ENCODE measurements at regions not wholly inside any gene's neighbourhood (a gene's known extent, or its start where the extent isn't known, plus 50 kb on each side); places are given as distances from the start of the nearest gene placed in this dataset.

DNA sequence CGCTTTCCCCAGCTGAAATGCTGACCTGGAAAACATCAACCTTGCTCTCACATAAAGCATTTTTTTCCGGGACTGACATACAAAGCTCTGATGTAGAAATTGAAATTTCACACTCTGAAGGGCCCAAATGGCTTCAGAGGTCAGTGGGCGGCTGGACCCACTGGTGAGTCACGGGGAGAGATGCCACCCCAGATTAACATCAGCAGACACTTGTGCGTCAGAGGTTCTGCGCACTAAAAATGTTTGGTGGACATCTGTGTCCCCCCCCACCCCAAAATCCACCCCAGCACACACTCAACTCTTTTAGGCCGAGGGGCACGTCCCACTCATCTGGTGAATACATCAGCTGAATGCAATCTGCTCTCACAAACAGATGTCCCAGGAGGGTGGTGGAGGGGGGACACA lies 208.9 kb downstream of the ASB1 start:
- Mint-ChIP-seq H3K27me3 (peaks cover 8% of the 10 kb centered on the region), H3K36me3 (ENCODE audit: low read depth) (no peaks in the 10 kb centered on the region), H3K27ac (no peak overlapping the region), H3K4me3 (no peak overlapping the region), H3K4me1 (no peaks in the 10 kb centered on the region), H3K9me3 (no peaks in the 10 kb centered on the region)
- ATAC-seq (replicated peaks) = no peak

DNA sequence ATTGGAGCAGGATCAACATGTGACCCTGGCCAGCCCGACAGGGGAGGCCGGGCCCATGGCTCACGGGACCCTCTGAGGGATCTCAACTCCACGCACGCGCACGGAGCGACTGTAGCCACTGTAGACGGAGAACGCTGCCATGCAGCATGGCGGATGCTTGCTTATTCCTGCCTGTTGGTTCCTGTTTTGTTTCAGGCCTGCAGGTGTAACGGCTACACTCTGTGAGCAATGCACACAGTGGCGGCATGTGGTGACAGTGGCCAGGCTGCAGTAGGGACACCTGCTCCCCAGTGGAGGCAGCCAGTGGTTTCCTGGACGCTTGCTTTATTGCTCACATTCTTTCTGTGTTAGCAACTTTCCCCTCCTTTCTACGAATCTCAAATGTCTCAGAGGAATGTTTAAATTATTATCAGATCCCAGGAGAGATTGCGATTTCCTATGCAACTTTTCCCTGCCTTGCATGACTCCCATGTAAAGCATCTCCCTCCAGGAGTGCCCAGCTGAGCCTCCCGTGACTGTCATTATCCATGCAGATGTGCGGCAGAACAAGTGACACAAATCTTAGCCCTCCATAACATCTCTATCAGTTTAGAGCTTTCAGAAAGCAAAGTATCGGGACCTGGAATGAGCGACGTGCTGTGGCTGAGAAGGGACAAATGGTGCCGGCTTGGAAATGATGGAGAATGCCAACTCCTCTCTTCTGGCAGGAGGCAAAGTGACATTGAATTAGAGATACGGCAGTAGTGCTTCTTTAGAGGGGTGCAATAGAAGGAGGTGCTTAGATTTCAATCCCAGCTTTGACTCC lies 209.7 kb downstream of the ASB1 start:
- Mint-ChIP-seq H3K36me3 (ENCODE audit: low read depth) (no peaks in the 10 kb centered on the region), H3K9me3 (no peaks in the 10 kb centered on the region), H3K4me3 (no peak overlapping the region), H3K27me3 (peaks cover 11% of the 10 kb centered on the region), H3K27ac (no peak overlapping the region), H3K4me1 (no peaks in the 10 kb centered on the region)
- no peak for ATAC-seq (replicated peaks)

DNA sequence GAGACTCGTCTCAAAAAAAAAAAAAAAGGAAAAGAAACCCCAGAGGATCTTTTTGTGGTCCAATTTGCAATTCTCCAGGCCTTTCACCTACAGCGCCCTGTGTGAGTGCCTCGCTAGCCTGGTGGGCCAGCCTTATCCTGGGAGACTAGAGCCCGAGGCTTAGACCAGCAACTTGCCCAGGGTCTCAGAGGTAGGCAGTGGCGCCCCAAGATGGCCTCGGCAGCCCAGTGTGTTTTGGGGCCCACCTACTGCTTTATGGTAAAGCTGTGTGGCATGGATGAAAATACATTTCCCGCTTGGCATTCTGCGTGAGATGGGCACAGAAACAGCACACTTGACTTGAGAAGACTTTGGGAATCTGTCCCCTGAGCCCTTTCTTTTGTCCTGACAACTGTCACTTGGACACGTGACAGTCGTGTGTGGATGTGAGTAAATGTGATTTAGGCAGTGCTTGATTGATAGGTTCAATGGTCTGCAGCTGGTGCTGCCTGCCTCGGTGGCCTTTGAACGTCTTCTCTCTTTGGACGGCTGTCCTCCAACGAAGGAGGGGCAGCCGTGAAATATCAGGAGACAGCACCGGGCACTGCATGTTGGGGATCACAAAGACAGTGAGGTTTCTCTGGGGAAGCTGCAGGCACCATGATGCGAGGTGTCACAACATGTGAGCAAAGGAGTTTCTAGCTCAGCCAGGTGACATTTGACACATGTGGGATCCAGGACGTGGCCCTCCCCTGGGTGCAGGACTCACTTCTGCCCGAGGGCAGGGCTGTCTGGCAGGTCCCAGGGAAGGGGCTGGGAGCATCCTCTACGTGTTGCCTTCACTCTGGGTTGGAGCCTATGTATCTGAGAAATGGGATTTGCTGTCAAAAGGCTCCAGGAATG lies 209.5 kb upstream of the TWIST2 start:
- no peak overlapping the region for H3K27ac Mint-ChIP-seq
- H3K36me3 Mint-ChIP-seq (ENCODE audit: low read depth) = no peaks in the 10 kb centered on the region
- no peaks in the 10 kb centered on the region for H3K4me1 Mint-ChIP-seq
- no peak overlapping the region for H3K4me3 Mint-ChIP-seq
- ATAC-seq (replicated peaks) = no peak
- H3K27me3 Mint-ChIP-seq = peaks cover 11% of the 10 kb centered on the region
- H3K9me3 Mint-ChIP-seq = no peaks in the 10 kb centered on the region

DNA sequence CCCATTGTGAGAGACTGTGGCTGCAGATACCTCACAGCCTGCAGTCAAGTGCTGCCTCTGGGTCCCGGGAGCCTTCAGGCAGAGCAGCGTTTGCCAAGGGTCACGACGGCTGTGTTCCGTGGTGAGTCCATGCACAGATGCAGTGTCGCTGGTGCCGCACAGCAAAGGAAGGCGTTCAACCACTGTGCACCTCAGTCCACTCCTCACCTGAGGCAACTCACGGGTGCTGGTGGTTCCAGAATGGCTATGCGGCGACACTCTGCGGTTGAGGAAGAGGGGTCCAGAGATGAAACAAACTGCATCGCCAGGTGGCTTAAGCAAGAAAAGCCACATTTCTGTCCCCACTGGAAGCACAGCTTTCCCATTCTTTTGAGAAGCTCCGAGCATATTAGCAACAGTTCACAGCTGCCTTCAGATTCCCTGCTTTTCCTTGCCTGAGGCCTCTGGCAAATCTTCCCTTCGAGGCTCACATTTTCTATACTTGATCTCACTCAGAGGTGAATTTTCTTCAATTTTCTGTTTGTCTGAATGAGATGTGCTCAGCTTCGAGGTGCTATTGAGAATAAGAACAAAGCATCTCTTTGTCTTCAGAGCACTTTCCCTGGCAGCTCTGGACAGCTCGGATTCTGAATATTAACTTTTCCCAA lies 208.8 kb upstream of the TWIST2 start:
- H3K9me3 Mint-ChIP-seq = no peaks in the 10 kb centered on the region
- H3K27me3 Mint-ChIP-seq = peaks cover 11% of the 10 kb centered on the region
- no peak overlapping the region for H3K27ac Mint-ChIP-seq
- H3K4me3 Mint-ChIP-seq = no peak overlapping the region
- H3K36me3 Mint-ChIP-seq (ENCODE audit: low read depth) = no peaks in the 10 kb centered on the region
- no peaks in the 10 kb centered on the region for H3K4me1 Mint-ChIP-seq
- no peak for ATAC-seq (replicated peaks)

DNA sequence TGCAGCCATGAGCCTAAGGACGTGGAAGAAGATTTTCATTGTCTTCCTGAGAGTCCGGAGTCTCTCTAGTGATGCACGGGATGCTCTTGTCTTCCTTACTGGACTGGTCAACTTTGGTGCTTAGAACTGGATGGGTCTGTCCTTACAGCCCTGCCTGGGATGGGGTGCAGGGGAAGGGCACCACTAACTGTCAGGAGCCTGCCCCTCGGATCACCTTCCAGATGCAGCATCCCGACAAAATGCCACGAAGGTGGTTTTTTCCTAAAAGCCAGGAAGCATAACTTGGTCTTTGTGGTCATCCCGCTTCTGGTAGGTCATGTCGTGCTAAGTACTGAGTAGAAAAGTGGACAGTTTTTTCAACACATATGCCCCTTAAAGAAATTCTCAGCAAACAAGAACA lies 207.4 kb upstream of the TWIST2 start:
- no peak for ATAC-seq (replicated peaks)
- H3K27ac Mint-ChIP-seq = no peak overlapping the region
- no peak overlapping the region for H3K4me3 Mint-ChIP-seq
- no peaks in the 10 kb centered on the region for H3K4me1 Mint-ChIP-seq
- no peaks in the 10 kb centered on the region for H3K36me3 Mint-ChIP-seq (ENCODE audit: low read depth)
- peaks cover 8% of the 10 kb centered on the region for H3K27me3 Mint-ChIP-seq
- no peaks in the 10 kb centered on the region for H3K9me3 Mint-ChIP-seq

DNA sequence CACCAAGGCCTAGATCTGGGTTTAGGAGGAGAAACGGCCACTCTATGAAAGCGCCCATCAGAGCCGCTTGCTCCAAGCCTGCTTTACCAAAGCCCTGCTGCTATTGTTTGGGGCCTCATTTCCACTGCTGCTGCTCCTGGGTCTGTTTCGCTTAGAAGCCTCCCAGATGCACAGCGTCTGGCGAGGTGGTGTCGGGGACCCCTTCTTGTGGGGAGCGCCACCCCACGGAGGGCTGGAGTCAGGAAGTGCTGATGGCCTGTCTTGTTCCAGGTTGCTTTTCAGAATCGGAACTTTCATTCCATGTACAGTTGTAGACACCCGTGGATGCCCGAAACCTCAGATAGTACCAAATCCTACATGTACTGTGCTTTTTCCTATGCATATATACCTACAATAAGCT lies 204.9 kb upstream of the TWIST2 start:
- Mint-ChIP-seq H3K27me3 (peaks cover 6% of the 10 kb centered on the region), H3K4me3 (no peak overlapping the region), H3K27ac (no peak overlapping the region), H3K36me3 (ENCODE audit: low read depth) (no peaks in the 10 kb centered on the region), H3K4me1 (no peaks in the 10 kb centered on the region), H3K9me3 (no peaks in the 10 kb centered on the region)
- no peak for ATAC-seq (replicated peaks)

DNA sequence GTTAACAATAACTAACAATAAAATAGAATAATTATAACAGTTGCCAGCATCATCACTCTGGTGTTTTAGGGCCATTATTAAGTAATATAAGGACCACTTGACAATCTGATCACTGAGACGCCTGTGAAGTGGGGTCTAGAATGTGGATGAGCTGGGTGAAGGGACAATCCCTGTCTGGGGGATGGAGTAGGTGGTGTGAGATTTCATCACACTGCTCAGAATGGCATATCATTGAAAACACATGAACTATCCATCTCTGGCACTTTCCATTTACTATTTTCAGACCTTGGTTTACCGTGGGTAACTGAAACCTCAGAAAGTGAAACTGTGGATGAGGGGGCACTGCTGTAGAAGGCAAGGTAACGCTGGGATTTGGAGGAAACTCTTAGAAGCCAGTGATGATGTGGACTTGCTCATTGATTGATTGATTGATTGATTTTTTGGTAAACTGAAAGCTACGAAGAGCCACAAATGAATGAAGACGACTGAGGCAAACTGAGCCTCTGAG lies 204.4 kb upstream of the TWIST2 start:
- Mint-ChIP-seq H3K4me1 (no peaks in the 10 kb centered on the region), H3K4me3 (no peak overlapping the region), H3K9me3 (no peaks in the 10 kb centered on the region), H3K27me3 (peaks cover 6% of the 10 kb centered on the region), H3K27ac (no peak overlapping the region), H3K36me3 (ENCODE audit: low read depth) (no peaks in the 10 kb centered on the region)
- ATAC-seq (replicated peaks) = peak; percentile 42

DNA sequence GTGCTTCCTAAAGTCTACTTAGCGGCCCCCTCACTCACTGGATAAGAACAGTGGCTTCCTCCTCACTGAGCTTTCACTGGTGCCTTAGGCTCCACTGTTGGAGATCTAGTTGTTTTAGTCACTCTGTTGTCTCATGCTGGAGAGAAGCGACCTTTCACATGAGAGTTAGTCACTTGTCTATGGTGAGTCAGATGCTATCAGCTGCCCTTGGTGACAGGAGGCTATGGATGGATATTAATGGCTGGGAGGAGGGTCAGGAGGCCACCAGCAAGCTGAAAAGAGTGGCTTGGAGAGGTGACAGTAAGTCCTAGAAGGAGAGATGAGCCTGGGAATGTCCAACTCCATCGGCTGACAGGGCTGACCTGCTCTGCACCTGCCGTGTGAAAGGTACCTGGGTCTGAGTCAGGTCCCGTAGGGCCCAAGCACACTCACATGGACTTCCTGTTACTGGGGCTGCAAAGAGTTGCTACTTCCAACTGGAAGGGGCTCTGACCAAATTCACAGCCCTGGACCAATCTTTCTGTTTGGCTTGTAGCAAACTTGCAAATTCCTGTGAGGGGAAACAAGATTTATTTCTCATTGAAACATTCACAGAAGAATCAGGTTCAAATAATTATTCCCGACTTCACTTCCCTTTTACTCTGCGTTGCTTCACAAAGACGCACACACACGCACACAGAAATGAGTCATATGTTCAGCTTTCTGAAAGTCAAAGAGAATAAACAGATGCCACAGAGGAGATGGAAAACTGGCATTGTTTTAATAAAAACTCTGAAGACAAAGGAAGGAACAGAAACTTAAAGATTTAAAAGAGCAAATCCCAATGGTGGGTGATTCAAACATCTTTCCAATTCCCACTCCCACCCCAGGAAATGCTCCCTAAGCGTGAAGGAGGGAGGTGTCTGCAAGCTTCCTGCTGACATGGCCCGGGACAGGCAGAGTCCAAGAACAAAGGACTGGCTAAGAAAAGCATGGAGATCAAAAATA lies 203.5 kb upstream of the TWIST2 start:
- H3K9me3 Mint-ChIP-seq = no peaks in the 10 kb centered on the region
- no peaks in the 10 kb centered on the region for H3K4me1 Mint-ChIP-seq
- no peaks in the 10 kb centered on the region for H3K36me3 Mint-ChIP-seq (ENCODE audit: low read depth)
- no peak overlapping the region for H3K27ac Mint-ChIP-seq
- peaks cover 6% of the 10 kb centered on the region for H3K27me3 Mint-ChIP-seq
- ATAC-seq (replicated peaks) = peak; percentile 95
- no peak overlapping the region for H3K4me3 Mint-ChIP-seq

DNA sequence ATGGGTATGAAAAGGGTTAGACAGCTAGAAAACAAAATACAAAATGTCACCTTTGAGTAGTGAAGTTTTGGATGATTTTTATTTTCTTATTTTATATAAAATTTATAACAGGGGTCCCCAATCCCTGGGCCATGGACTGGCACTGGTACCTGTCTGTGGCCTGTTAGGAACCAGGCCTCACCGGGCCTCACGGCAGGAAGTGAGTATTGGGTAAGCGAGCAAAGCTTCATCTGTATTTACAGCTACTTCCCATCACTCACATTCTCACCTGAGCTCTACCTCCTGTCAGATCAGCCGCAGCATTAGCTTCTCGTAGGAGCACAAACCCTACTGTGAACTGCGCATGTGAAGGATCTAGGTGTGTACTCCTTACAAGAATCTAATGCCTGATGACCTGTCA lies 202.8 kb upstream of the TWIST2 start:
- H3K27me3 Mint-ChIP-seq = peaks cover 6% of the 10 kb centered on the region
- H3K27ac Mint-ChIP-seq = no peak overlapping the region
- H3K36me3 Mint-ChIP-seq (ENCODE audit: low read depth) = no peaks in the 10 kb centered on the region
- no peak overlapping the region for H3K4me3 Mint-ChIP-seq
- no peaks in the 10 kb centered on the region for H3K9me3 Mint-ChIP-seq
- no peak for ATAC-seq (replicated peaks)
- H3K4me1 Mint-ChIP-seq = no peaks in the 10 kb centered on the region

DNA sequence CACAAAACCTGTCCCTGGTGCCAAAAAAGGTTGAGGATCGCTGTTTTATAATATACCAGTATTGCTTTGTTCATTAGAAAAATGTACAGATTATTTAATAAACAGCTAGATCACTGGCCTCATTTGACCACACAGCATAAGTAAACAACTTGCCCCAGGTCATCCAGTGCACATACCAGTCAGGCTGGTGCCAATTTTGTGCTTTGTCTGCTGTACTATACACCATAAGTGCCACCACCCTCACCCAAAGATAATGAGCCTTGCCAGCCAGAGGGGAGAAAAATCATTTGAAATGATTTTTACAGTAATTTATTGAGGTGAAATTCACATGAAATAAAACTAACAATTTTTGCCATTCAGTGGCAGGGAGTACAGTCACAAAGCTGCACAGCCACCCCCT lies 202.2 kb upstream of the TWIST2 start:
- Mint-ChIP-seq H3K4me1 (no peaks in the 10 kb centered on the region), H3K27ac (no peak overlapping the region), H3K36me3 (ENCODE audit: low read depth) (no peaks in the 10 kb centered on the region), H3K4me3 (no peak overlapping the region), H3K27me3 (peaks cover 3% of the 10 kb centered on the region), H3K9me3 (no peaks in the 10 kb centered on the region)
- no peak for ATAC-seq (replicated peaks)

DNA sequence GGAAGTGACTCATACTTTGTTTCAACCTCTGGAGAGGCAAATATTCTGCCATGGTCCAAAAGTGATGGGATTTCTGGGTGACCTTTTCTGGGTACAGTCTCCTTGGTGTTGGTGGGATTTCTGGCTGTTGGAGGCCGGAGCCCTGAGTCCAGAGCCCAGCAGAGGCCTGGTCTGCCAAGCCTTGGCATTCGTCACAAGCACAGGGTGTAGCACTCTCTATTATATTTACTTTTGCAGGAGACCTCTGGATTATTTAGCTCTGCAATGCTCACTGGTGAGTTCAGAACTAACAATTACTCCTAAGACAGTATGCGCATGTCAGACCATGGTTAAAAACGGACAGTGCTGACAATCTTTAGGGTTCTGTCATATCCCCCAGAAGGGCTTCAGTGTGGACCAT lies 201.6 kb upstream of the TWIST2 start:
- ATAC-seq (replicated peaks) = no peak
- Mint-ChIP-seq H3K36me3 (ENCODE audit: low read depth) (no peaks in the 10 kb centered on the region), H3K27me3 (peaks cover 3% of the 10 kb centered on the region), H3K4me3 (no peak overlapping the region), H3K27ac (no peak overlapping the region), H3K4me1 (no peaks in the 10 kb centered on the region), H3K9me3 (no peaks in the 10 kb centered on the region)

DNA sequence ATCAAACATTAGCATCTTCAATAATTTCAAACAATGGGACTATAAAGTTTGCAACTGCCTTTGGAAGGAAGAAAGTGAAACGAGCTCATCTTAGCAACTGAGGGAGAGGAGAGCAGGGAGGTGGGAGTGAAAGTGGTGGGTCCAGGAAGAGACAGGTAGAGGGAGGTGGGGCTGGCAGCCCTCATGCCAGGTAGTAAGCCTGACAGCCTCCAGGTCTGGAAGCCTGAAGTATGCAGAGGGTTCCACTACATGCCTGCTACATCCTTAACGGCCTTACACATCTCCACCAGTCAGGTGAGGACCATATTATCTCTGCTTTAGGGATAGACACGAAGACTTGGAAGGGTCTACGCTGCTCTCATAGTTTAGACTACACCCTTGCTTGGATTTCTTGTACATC lies 201.1 kb upstream of the TWIST2 start:
- Mint-ChIP-seq H3K4me1 (no peaks in the 10 kb centered on the region), H3K36me3 (ENCODE audit: low read depth) (no peaks in the 10 kb centered on the region), H3K27ac (no peak overlapping the region), H3K27me3 (peaks cover 3% of the 10 kb centered on the region), H3K4me3 (no peak overlapping the region), H3K9me3 (no peaks in the 10 kb centered on the region)
- ATAC-seq (replicated peaks) = no peak

DNA sequence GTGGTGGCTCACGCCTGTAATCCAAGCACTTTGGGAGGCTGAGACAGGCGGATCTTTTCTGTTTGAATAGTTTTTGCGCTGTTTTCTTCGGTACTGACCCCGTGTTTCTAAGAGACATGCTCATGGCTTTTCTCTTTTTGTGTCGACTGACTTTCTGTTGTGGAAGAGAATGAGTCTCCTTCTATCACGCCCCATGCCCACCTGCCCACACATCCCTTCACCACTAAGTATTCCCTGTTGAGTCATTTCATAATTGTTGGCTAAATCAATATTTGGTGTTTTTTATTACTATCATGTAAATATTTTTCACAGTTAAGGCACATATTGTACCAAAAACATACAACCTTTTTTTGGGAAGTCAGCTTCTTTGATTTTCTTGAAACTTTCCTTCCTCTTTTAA lies 198.8 kb upstream of the TWIST2 start:
- Mint-ChIP-seq H3K4me1 (no peaks in the 10 kb centered on the region), H3K4me3 (no peak overlapping the region), H3K27ac (no peak overlapping the region), H3K27me3 (peaks cover 10% of the 10 kb centered on the region), H3K36me3 (ENCODE audit: low read depth) (no peaks in the 10 kb centered on the region), H3K9me3 (no peaks in the 10 kb centered on the region)
- ATAC-seq (replicated peaks) = no peak

Data from activated T-helper 17 cell treated with anti-CD3 and anti-CD28 coated beads, Interleukin-2, amount 50 U/mL, for 72 hours (primary cell).